ENCODE measurements at regions not wholly inside any gene's neighbourhood (a gene's known extent, or its start where the extent isn't known, plus 50 kb on each side); places are given as distances from the start of the nearest gene placed in this dataset.

DNA sequence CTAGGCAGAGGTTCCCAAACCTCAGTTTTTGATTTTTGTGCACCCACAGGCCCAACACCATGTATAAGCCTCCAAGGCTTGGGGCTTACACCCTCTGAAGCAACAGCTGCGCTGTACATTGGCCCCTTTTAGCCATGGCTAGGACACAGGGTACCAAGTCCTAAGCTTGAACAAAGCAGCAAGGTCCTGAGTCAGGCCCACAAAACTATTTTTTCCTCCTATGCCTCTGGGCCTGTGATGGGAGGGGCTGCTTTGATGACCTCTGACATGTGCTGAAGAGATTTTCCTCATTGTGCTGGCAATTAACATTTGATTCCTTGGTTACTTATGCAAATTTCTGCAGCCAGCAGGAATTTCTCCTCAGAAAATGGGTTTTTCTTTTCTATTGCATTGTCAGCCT lies 262.2 kb upstream of the CEP162 start:
- ChIA-PET CTCF (interaction anchor here (1.5 kb wide), 2 partner anchors 20 to 26 kb away, joined by 3 to 4 read pairs; no protein-coding TSS in a partner anchor), POLR2A (no interaction called here)
- DNase-seq (ENCODE audit: extremely low spot score) = no peak
- TF ChIP-seq, protein P1, sequence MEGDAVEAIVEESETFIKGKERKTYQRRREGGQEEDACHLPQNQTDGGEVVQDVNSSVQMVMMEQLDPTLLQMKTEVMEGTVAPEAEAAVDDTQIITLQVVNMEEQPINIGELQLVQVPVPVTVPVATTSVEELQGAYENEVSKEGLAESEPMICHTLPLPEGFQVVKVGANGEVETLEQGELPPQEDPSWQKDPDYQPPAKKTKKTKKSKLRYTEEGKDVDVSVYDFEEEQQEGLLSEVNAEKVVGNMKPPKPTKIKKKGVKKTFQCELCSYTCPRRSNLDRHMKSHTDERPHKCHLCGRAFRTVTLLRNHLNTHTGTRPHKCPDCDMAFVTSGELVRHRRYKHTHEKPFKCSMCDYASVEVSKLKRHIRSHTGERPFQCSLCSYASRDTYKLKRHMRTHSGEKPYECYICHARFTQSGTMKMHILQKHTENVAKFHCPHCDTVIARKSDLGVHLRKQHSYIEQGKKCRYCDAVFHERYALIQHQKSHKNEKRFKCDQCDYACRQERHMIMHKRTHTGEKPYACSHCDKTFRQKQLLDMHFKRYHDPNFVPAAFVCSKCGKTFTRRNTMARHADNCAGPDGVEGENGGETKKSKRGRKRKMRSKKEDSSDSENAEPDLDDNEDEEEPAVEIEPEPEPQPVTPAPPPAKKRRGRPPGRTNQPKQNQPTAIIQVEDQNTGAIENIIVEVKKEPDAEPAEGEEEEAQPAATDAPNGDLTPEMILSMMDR (IDR thresholded peaks at IDR 0.05; ENCODE audit: control extremely low read depth, extremely low read depth, low read depth, missing control alignments) = no peak

DNA sequence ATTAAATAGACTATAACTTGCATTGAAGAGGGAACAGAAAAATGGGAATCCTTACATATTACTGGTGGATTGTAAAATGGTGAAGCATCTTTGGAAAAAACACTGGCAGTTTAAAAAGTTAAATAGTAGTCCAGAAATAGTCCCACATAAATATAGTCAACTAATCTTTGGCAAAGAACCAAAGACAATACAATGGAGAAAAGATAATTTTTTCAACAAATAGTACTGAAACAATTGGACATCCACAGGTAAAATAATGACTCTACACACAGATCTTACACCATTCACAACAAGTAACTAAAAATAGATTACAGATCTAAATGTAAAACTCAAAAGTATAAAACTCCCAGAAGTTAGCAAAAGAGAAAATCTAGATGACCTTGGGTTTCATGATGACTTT lies 259.1 kb upstream of the CEP162 start:
- DNase-seq (ENCODE audit: extremely low spot score) = no peak
- CTCF ChIA-PET = no interaction called here
- TF ChIP-seq, protein P1 (IDR thresholded peaks at IDR 0.05; ENCODE audit: control extremely low read depth, extremely low read depth, low read depth, missing control alignments) = no peak
- POLR2A ChIA-PET = no interaction called here

DNA sequence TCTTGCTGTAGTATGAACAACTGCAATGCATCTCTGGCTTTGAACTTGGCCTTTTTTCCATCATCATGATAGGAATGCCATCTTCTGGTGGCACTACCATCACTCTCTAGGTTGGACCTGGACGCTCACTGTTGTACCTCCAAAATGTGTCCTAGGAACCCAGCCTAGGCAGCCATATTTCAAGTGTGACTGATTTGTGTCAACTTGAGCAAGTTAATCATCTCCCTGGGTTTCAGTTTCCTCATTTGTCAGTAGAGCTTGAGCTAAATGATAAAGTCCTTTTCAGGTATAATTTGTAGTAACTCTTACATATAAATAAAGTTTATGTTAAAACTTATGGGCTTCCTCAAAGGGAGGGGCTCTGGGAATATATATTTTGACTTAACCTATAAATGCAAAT lies 241.7 kb upstream of the CEP162 start:
- ChIA-PET POLR2A (no interaction called here), CTCF (interaction anchor here (0.7 kb wide), 1 partner anchor 9 kb away, joined by 3 read pairs; no protein-coding TSS in a partner anchor)
- DNase-seq (ENCODE audit: extremely low spot score) = no peak
- TF ChIP-seq, protein P1 (IDR thresholded peaks at IDR 0.05; ENCODE audit: control extremely low read depth, extremely low read depth, low read depth, missing control alignments) = no peak

DNA sequence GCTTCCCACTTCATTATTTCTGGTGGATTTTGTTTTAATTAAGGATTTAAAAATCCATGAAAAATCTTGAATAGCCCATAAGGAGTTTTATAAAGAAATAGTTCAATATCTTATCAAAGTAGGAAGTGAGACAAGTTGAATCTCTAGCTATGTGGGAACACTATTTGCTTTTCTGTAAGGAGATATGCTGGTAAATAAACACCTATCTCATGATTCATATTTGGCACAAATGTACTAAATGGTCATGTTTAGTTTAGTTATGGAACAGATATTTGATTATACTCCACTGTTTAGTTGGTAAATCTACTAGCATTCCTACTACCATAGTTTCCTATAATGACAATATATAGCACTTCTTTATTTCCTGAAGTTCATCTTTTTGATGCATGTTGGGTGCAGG lies 239.9 kb upstream of the CEP162 start:
- TF ChIP-seq, protein P1 (IDR thresholded peaks at IDR 0.05; ENCODE audit: control extremely low read depth, extremely low read depth, low read depth, missing control alignments) = no peak
- ChIA-PET CTCF (no interaction called here), POLR2A (no interaction called here)
- no peak for DNase-seq (ENCODE audit: extremely low spot score)

- ChIA-PET CTCF (no interaction called here), POLR2A (no interaction called here)
- DNase-seq (ENCODE audit: extremely low spot score) = no peak
- TF ChIP-seq, protein P1 (IDR thresholded peaks at IDR 0.05; ENCODE audit: control extremely low read depth, extremely low read depth, low read depth, missing control alignments) = no peak
These were observed 239.1 kb upstream of the CEP162 start for GRCh38 chr6:84466511-84466910.

- no peak for DNase-seq (ENCODE audit: extremely low spot score)
- ChIA-PET CTCF (interaction anchor here (1.2 kb wide), 1 partner anchor 61 kb away, joined by 3 read pairs; no protein-coding TSS in a partner anchor), POLR2A (no interaction called here)
- TF ChIP-seq, protein P1 (IDR thresholded peaks at IDR 0.05; ENCODE audit: control extremely low read depth, extremely low read depth, low read depth, missing control alignments) = no peak
These were observed 237.0 kb upstream of the CEP162 start for GRCh38 chr6:84464471-84464870.

DNA sequence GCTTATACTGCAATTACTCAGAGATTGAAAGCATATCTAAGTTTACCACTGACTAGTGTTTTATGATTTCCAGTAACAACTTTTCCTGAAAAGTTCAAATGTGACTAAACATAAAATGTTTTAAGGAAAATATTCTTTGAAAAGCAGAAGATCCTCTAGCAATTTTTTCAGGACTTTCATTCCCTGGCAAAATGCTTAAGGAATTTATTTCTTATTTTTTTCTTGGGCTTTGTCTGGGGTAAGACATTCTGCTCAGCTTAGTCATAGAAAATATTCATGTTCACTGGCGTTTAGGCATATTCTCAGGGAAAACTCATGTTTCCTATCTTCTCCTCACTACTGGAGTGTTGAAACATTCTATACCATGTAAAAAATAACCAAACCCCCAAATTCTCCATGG lies 235.3 kb upstream of the CEP162 start:
- ChIA-PET CTCF (no interaction called here), POLR2A (no interaction called here)
- DNase-seq (ENCODE audit: extremely low spot score) = no peak
- TF ChIP-seq, protein P1 (IDR thresholded peaks at IDR 0.05; ENCODE audit: control extremely low read depth, extremely low read depth, low read depth, missing control alignments) = no peak
